GM12864 (cell line): ENCODE measurements at regions not wholly inside any gene's neighbourhood (a gene's known extent, or its start where the extent isn't known, plus 50 kb on each side); places are given as distances from the start of the nearest gene placed in this dataset.
"Not testable (repeated sequence)": the region's sequence is repeated elsewhere in the genome, so short reads cannot be mapped to it uniquely, and the experiment has no call there.

Experiments
- DNase-seq: peaks from one replicate; pipeline ENCODE4 v3.0.0-alpha.2; 2011; ENCODE audit warnings: low read depth
- H3K4me3 ChIP-seq: 2 replicates; pipeline ENCODE4 v1.5.1; 2011; ENCODE audit warnings: mild to moderate bottlenecking, low read depth, low read length, control low read depth
- CTCF ChIP-seq: IDR thresholded peaks from 2 replicates; pipeline ENCODE4 v1.5.1; 2011; ENCODE audit warnings: low read depth, mild to moderate bottlenecking, moderate library complexity, low read length, control low read depth, inconsistent platforms; ENCODE audit errors: missing control alignments

- no peak for DNase-seq
- no peak overlapping the region for H3K4me3 ChIP-seq
- no peak for TF ChIP-seq CTCF
These were observed 134.2 kb downstream of the OTOL1 start for GRCh38 chr3:161630794-161631193.

GRCh38 chr3:161631536-161631935 is 134.9 kb downstream of the OTOL1 start:
- no peak for TF ChIP-seq CTCF
- DNase-seq: no peak
- H3K4me3 ChIP-seq: no peak overlapping the region

GRCh38 chr3:161637559-161637958 is 141.0 kb downstream of the OTOL1 start:
- H3K4me3 ChIP-seq: no peak overlapping the region
- no peak for DNase-seq
- no peak for TF ChIP-seq CTCF

- not testable (repeated sequence) for DNase-seq
These were observed 142.5 kb downstream of the OTOL1 start for GRCh38 chr3:161639095-161639494.

GRCh38 chr3:161640181-161640580 is 143.6 kb downstream of the OTOL1 start:
- TF ChIP-seq CTCF: no peak
- DNase-seq: no peak
- no peak overlapping the region for H3K4me3 ChIP-seq

More at GRCh38 chr3:161639095-161639494, 142.5 kb downstream of the OTOL1 start:
- not testable (repeated sequence) for H3K4me3 ChIP-seq

GRCh38 chr3:161641287-161641686 is 144.7 kb downstream of the OTOL1 start:
- no peak overlapping the region for H3K4me3 ChIP-seq
- no peak for TF ChIP-seq CTCF
- no peak for DNase-seq

GRCh38 chr3:161644891-161645635 is 148.5 kb downstream of the OTOL1 start:
- TF ChIP-seq CTCF: no peak
- no peak for DNase-seq
- H3K4me3 ChIP-seq: no peak overlapping the region
